ENCODE measurements at regions not wholly inside any gene's neighbourhood (a gene's known extent, or its start where the extent isn't known, plus 50 kb on each side); places are given as distances from the start of the nearest gene placed in this dataset.

- TF ChIP-seq CTCF (IDR thresholded peaks at IDR 0.05; ENCODE audit: insufficient read depth, low read length, poor library complexity, severe bottlenecking) (no peak), EZH2phosphoT487 (conservative IDR thresholded peaks at IDR 0.05; ENCODE audit: low read length) (no peak)
These were observed 532.4 kb downstream of the INHBA start for GRCh38 chr7:41170466-41170865.

Data from SU-DHL-6 (cell line).